Activated naive CD4-positive, alpha-beta T cell treated with anti-CD3 and anti-CD28 coated beads, Interleukin-2, amount 10 ng/mL, durations not matched to agents 7 days and 5 days (primary cell): ENCODE measurements at regions not wholly inside any gene's neighbourhood (a gene's known extent, or its start where the extent isn't known, plus 50 kb on each side); places are given as distances from the start of the nearest gene placed in this dataset.

Source experiments
- CTCF ChIA-PET: fragments of 350-600 bp; sonication (Branson Sonifier 250); formaldehyde crosslinking; loops from one replicate; lab custom pipeline; 2021; ENCODE audit warnings: antibody characterized with exemption; lab: Charles Lee
- DNase-seq: peaks from one replicate; pipeline ENCODE4 v3.0.0-alpha.2; 2020
- H3K27ac Mint-ChIP-seq: one replicate; pipeline ENCODE4 v1.8.0; 2021; ENCODE audit warnings: mild to moderate bottlenecking, moderate library complexity, mixed read lengths
- H3K27me3 Mint-ChIP-seq: one replicate; pipeline ENCODE4 v1.8.0; 2021; ENCODE audit warnings: mild to moderate bottlenecking, mixed read lengths
- H3K36me3 Mint-ChIP-seq: one replicate; pipeline ENCODE4 v1.8.0; 2021; ENCODE audit warnings: mixed read lengths
- H3K4me1 Mint-ChIP-seq: one replicate; pipeline ENCODE4 v1.8.0; 2021; ENCODE audit warnings: mixed read lengths
- H3K4me3 Mint-ChIP-seq: one replicate; pipeline ENCODE4 v1.8.0; 2021; ENCODE audit warnings: mild to moderate bottlenecking, moderate library complexity, mixed read lengths
- H3K9me3 Mint-ChIP-seq: one replicate; pipeline ENCODE4 v1.8.0; 2021; ENCODE audit warnings: mixed read lengths

DNA sequence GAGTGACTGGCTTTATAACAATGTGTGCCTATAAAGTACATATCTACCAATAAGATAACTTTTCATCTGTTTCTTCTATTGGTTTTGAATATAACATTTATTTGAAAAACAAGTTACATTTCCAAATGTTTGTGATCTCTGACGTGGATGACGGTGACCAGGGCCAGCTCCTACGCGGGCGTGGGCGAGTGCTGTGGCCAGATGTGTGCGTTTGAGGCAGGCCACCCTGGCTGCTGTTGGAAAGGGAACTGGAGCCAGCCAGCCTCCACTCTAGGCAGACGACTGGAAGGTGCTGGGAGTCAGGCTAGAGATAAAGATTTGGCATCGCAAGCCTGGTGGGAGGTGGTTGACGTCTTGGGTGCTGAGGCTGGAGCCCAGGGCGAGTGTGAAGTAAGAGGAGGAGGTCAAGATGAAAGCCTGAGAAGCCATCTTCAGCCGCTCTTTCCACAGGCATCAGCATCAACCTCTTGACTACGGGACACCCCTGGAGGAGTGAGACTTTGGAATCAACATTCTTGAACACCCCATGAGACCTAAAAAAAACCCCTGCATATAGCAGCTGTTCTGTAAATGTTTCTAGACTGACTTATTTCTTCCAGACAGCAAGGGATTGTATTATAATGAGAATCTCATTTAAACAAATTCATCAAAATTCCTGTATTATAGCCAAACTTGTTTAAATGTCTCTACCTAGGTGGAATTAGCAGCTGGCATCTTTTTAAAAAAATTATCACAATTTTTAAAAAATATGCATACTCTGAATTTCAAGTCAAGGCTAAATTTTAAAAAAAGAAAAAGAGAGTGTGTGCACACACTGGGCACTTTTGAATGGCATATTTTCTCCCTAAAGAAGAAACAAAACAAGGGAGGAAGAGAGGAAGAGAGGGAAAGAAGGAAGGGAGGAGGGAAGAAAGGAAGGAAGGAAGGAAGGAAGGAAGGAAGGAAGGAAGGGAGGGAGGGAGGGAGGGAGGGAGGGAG, 112.5 kb upstream of the SLC44A3 start:
- no peaks in the 10 kb centered on the region for H3K9me3 Mint-ChIP-seq
- no peaks in the 10 kb centered on the region for H3K4me1 Mint-ChIP-seq
- no peak for DNase-seq
- CTCF ChIA-PET: no interaction called here
- H3K4me3 Mint-ChIP-seq: no peak overlapping the region
- no peak overlapping the region for H3K27ac Mint-ChIP-seq
- H3K36me3 Mint-ChIP-seq: no peaks in the 10 kb centered on the region
- H3K27me3 Mint-ChIP-seq: peaks cover 15% of the 10 kb centered on the region

DNA sequence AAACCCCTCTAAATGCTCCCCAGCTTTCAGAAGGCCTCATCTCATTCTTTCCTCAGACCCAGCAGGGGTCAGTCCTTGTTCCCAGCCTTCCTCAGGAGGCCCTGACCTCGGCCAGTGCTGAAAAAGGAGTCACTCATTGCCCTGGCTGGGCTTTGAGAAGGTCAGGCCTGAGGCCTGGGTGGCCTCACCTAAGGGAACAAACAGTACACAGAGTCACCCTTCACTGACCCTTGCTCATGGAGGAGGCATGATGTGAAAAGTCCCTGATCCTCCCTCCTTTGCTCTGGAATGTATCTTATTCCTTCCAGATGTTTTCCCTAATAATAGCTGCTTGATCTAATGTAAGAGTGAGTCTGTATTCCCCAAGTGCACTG, 117.7 kb upstream of the SLC44A3 start:
- Mint-ChIP-seq H3K27me3 (peaks cover 12% of the 10 kb centered on the region), H3K27ac (no peak overlapping the region), H3K4me3 (no peak overlapping the region), H3K36me3 (no peaks in the 10 kb centered on the region), H3K4me1 (no peaks in the 10 kb centered on the region), H3K9me3 (no peaks in the 10 kb centered on the region)
- CTCF ChIA-PET: no interaction called here
- no peak for DNase-seq

DNA sequence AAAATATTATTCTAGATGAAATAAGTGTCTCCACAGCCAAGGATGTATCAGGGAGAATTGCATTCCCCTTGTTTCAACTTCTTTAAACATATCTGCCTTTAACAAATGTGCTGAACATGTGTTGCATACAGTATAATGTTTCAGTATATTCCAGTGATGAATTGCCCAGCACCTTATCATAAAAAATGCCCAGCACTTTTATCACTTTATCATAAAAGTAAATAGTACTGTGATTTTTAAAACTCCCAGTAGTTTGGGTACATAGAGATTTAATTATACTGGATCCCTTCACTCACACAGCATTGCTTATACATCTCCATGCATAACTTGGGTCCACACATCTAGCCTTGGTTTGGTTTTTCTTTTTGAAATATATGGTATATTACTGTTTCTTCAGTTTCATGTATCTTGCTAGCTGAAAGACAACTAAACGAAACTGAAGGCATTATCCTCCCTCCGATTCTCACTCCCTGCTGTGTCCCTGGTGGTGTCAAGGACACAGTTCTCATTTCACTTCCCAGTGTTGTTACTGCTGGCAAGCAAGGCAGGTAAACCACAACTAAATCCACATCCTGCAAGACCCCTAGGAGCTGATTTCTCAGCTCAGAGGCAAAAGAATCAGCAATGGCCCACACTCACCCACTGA, 118.2 kb upstream of the SLC44A3 start:
- Mint-ChIP-seq H3K27me3 (peaks cover 9% of the 10 kb centered on the region), H3K9me3 (no peaks in the 10 kb centered on the region), H3K27ac (no peak overlapping the region), H3K4me3 (no peak overlapping the region), H3K36me3 (no peaks in the 10 kb centered on the region), H3K4me1 (no peaks in the 10 kb centered on the region)
- no peak for DNase-seq
- CTCF ChIA-PET: no interaction called here

DNA sequence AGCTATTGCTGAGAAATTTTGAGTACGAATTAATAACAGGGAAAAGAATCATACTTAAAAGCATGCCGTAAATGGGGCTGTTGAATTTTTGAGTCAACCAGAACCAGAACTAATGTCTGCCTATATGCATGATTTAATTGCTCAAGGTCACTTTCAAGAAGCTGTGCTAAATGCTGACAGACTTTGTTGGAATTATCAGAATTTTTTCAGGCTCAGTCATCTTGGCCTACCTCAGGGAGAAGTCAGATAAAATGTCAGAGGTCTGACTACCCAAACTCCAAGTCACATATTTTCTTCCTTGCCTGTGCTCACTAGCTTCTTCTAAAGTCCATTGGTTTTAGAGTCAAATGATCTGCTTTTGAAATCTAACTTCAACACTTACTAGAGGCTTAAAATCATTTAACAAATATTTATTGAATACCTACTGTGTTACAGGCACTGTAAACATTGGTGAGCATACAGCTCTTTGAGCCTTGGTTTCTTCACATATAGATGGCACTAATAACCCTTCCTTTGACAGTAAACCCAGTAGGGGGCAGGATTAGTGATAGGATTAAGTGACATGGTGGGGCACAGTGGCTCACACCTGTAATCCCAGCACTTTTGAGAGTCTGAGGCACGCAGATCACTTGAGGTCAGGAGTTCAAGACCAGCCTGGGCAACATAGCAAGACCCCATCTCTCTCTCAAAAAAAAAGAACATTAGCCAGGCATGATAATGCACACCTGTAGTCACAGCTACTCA, 121.2 kb upstream of the SLC44A3 start:
- no peak for DNase-seq
- no peaks in the 10 kb centered on the region for H3K36me3 Mint-ChIP-seq
- no peak overlapping the region for H3K4me3 Mint-ChIP-seq
- peaks cover 3% of the 10 kb centered on the region for H3K4me1 Mint-ChIP-seq
- H3K9me3 Mint-ChIP-seq: no peaks in the 10 kb centered on the region
- CTCF ChIA-PET: no interaction called here
- no peak overlapping the region for H3K27ac Mint-ChIP-seq
- peaks cover 14% of the 10 kb centered on the region for H3K27me3 Mint-ChIP-seq

DNA sequence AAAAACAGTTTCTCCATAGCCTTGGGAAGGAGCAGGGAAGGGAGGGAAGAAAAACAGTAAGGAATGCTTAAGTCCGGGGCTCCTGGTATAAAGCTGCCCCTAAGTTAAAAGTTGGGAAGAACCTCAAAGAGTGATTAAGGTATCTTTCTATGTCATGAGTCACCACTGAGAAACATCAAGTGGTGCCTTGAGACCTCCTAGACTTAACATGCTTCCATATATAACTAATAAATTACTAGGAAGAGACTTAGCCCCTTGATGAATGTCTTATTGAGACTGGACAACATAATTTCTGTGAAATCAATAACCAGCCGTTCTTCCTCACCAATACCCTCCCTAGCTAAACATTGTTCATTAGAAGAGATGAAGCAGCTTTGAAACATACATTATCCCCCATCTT, 121.8 kb upstream of the SLC44A3 start:
- Mint-ChIP-seq H3K27ac (no peak overlapping the region), H3K9me3 (no peaks in the 10 kb centered on the region), H3K27me3 (peaks cover 15% of the 10 kb centered on the region), H3K4me3 (no peak overlapping the region), H3K4me1 (peaks cover 3% of the 10 kb centered on the region), H3K36me3 (no peaks in the 10 kb centered on the region)
- CTCF ChIA-PET: no interaction called here
- no peak for DNase-seq

DNA sequence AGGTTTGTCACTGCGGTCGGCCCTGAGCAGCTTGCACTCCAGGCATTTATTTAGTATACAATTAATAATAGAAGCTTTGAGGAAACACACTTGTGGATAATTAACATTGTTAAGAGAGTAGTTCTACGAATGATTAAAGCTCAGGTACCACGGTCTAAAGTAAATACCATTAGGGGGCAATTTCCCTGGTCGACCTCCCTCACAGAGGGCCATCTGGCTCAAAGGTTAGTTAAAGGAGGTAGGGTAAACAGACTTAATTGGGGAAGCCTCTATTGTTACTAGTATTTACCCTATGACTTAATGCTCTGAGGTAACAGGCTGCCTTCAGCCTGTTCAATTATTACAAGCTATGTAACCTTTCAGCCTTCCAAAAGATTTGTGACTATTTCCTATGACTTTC, 122.3 kb upstream of the SLC44A3 start:
- H3K27me3 Mint-ChIP-seq: peaks cover 18% of the 10 kb centered on the region
- DNase-seq: no peak
- CTCF ChIA-PET: no interaction called here
- H3K4me1 Mint-ChIP-seq: peaks cover 3% of the 10 kb centered on the region
- no peak overlapping the region for H3K27ac Mint-ChIP-seq
- no peak overlapping the region for H3K4me3 Mint-ChIP-seq
- no peaks in the 10 kb centered on the region for H3K9me3 Mint-ChIP-seq
- H3K36me3 Mint-ChIP-seq: no peaks in the 10 kb centered on the region

DNA sequence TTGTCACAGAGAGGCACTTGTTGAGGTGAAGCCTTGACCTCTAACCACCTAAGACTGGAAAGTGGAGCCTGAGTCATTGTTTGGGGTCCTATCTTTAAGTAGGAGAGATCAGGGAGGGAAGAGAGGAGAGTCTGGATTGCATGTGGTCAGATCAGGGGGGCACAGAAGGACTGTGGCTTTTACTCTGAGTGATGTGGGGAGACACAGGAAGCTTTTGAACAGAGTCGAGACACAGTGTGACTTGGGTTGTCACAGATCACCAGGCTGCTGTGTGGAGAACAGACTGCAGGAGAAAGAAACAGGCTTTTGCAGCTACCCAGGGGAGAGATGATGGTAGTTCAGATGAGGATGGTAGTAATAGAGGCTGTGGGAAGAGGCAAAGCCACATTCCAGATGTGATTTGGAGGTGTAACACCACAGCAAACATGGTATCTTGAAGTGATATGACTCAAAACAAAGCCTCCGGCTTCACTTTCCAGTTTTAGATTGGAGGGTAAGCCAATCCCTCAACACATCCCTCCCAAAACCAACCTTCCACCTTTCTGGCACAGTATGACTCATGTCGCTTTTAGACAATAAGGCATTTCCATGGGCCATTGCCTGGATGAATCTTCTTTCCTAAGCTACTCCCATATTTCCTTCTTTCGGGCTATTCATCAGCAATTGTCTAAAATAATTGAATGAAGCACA, 125.8 kb upstream of the SLC44A3 start:
- no peak overlapping the region for H3K4me3 Mint-ChIP-seq

DNA sequence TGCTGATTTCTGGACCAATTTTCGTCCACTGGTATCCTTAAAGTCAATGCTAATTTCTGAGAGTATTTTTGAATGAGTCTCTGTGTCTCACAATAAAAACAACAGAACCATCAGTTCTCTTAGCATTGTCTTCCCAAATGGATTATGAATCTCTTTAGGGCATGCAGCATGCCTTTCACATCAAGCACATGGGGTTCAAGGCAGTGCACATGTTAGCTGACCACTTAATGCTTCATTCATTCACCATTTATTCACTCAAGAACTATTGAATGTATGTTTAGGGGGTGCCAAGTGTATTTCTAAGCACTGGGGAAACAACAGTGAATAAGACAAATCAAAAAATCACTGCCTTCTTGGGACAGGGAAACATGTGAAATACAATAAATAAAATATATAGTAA, 126.7 kb upstream of the SLC44A3 start:
- Mint-ChIP-seq H3K27me3 (peaks cover 15% of the 10 kb centered on the region), H3K4me1 (peaks cover 3% of the 10 kb centered on the region), H3K4me3 (no peak overlapping the region), H3K9me3 (no peaks in the 10 kb centered on the region), H3K27ac (no peak overlapping the region), H3K36me3 (no peaks in the 10 kb centered on the region)
- CTCF ChIA-PET: no interaction called here
- no peak for DNase-seq

More for the DNA sequence above, 125.8 kb upstream of the SLC44A3 start:
- Mint-ChIP-seq H3K4me1 (peaks cover 3% of the 10 kb centered on the region), H3K36me3 (no peaks in the 10 kb centered on the region), H3K9me3 (no peaks in the 10 kb centered on the region), H3K27ac (no peak overlapping the region), H3K27me3 (peaks cover 14% of the 10 kb centered on the region)
- CTCF ChIA-PET: no interaction called here
- DNase-seq: no peak

DNA sequence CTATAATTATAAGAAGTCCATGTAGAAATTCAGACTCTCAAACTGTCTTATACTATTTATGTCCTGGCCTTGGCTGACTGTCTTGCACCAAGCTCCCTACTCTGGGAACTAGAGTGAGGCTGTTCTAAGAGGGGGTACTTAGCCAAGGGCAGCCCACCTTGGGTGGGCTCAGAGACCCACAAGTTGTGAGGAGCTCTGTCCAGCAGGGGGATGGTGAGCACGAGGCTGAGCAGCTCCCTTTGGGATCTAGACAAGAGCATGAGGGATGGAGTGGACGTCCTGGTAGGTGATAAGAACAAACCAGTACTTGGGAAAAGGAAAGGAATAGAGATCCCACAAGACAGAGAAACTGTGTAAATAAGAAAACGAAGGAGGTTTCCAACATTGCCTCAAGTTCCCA, 127.1 kb upstream of the SLC44A3 start:
- H3K36me3 Mint-ChIP-seq: no peaks in the 10 kb centered on the region
- H3K4me3 Mint-ChIP-seq: no peak overlapping the region
- H3K9me3 Mint-ChIP-seq: no peaks in the 10 kb centered on the region
- no peak overlapping the region for H3K27ac Mint-ChIP-seq
- H3K27me3 Mint-ChIP-seq: peaks cover 15% of the 10 kb centered on the region
- CTCF ChIA-PET: no interaction called here
- H3K4me1 Mint-ChIP-seq: peaks cover 3% of the 10 kb centered on the region
- no peak for DNase-seq

DNA sequence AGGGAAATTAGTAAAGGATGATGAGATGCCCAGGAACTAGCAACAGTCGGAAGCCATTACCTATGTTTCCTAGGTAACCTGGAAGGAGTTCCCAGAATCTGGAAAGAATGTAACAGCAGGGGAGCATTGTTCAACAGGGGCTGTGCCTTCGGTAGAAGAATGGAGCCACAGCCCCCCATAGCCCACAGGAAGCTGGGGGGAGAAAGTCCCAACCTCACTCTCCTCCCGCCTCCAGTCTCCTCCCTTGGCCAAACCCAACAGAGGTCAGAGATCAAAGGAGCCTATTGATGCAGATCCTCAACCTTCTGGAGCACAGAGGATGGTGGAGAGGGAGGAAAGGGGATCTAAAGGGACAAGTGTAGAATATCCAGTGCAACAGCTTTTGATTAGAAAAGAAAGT, 131.5 kb upstream of the SLC44A3 start:
- Mint-ChIP-seq H3K4me3 (no peak overlapping the region), H3K4me1 (no peaks in the 10 kb centered on the region), H3K27me3 (peaks cover 19% of the 10 kb centered on the region), H3K27ac (no peak overlapping the region), H3K36me3 (no peaks in the 10 kb centered on the region), H3K9me3 (no peaks in the 10 kb centered on the region)
- CTCF ChIA-PET: no interaction called here
- DNase-seq: no peak

DNA sequence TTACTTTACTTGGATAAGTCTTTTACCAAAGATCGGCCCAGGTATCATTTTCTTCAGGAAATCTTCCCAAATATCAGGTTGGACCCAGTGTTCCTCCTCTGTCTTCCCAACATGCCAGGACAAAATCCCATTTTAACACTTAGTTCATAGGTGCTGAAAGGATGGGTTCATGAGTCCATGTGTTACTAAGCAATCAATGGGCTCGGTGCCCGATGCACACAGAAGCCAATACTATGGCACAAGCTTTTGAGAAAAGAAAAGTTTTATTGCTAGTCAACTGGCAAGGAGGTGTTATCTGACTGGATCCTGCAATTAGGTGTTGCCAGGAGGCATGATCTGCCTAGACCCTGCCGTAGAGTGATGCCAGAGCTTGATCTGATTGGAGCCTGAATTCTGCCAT, 133.3 kb upstream of the SLC44A3 start:
- H3K36me3 Mint-ChIP-seq: no peaks in the 10 kb centered on the region
- DNase-seq: no peak
- no peaks in the 10 kb centered on the region for H3K9me3 Mint-ChIP-seq
- no peak overlapping the region for H3K27ac Mint-ChIP-seq
- H3K27me3 Mint-ChIP-seq: peaks cover 22% of the 10 kb centered on the region
- no peaks in the 10 kb centered on the region for H3K4me1 Mint-ChIP-seq
- no peak overlapping the region for H3K4me3 Mint-ChIP-seq
- CTCF ChIA-PET: no interaction called here

DNA sequence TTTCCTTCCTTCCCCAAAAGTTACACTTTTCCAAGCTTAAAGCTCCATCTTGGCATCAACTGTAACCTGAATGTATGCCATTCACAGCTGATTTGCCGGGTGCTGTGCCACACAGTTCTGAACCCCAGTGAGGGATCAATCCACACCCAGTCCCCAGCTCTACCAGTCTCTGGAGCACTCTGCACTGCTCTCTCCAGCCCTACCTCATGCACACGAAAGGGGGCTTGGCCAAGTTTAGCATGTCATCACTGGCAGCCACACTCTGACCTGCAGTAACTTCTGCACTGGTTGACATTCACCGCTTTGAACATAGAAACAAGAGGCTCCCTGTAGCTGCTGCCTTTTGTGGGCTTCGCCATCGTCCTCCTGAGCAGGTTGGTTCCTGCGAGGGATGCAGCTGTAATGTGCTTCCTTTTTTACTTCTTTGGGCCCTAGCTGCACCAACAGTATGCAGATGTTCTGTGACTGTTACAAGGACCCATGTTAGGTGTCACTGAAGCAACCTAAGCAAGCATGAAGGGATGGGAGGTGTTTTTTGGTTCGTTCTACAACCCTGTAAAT, 135.4 kb upstream of the SLC44A3 start:
- Mint-ChIP-seq H3K36me3 (no peaks in the 10 kb centered on the region), H3K4me1 (no peaks in the 10 kb centered on the region), H3K9me3 (no peaks in the 10 kb centered on the region), H3K27ac (no peak overlapping the region), H3K27me3 (peaks cover 23% of the 10 kb centered on the region), H3K4me3 (no peak overlapping the region)
- DNase-seq: no peak
- CTCF ChIA-PET: no interaction called here

DNA sequence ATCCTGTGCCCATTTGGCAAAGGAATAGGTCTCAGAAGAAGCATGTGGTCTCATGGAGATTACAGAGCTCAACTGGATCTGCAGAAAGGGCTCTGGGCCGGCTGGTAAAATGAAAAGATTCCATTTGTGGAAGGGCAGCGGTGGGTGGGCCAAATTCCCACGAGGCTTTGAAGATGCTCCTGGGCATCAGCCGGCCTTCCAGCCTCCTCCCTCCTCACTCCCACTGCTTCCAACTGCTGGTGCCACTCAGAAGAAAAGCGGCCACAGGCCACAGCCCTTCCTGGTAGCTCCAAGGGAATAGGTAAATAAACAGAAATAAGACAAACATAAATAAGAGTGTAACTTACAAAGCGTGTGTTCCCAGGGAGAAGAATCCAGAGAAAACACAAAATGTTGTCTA, 136.3 kb upstream of the SLC44A3 start:
- H3K27me3 Mint-ChIP-seq: peaks cover 20% of the 10 kb centered on the region
- H3K9me3 Mint-ChIP-seq: no peaks in the 10 kb centered on the region
- CTCF ChIA-PET: no interaction called here
- no peaks in the 10 kb centered on the region for H3K4me1 Mint-ChIP-seq
- no peak overlapping the region for H3K4me3 Mint-ChIP-seq
- H3K36me3 Mint-ChIP-seq: no peaks in the 10 kb centered on the region
- H3K27ac Mint-ChIP-seq: no peak overlapping the region
- DNase-seq: no peak

DNA sequence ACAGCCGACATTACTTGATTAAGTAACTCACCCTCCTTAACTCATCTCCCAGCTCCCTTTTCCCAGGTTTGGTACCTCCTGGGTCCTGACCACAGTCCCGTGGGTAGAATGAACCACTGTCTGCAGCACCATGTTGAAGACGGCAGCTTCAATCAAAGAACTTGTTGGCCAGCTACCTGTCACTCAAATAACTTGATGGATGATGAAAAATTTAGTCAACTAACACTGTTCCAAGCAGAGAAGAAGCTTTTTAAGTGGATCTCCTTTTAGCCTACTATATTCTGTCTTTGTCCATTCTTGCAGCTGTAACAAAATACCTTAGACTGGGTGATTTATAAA, 138.4 kb upstream of the F3 start:
- Mint-ChIP-seq H3K27me3 (peaks cover 15% of the 10 kb centered on the region), H3K4me3 (no peak overlapping the region), H3K9me3 (no peaks in the 10 kb centered on the region), H3K27ac (no peak overlapping the region), H3K36me3 (no peaks in the 10 kb centered on the region), H3K4me1 (no peaks in the 10 kb centered on the region)
- no peak for DNase-seq
- CTCF ChIA-PET: no interaction called here
